CD4-positive, alpha-beta T cell treated with Interleukin-2 at 100 ng/mL for 4 hours (primary cell): ENCODE measurements at regions not wholly inside any gene's neighbourhood (a gene's known extent, or its start where the extent isn't known, plus 50 kb on each side); places are given as distances from the start of the nearest gene placed in this dataset.

Source experiments
- DNase-seq: peaks from one replicate; pipeline ENCODE4 v3.0.0-alpha.2; 2020; ENCODE audit warnings: low spot score

DNA sequence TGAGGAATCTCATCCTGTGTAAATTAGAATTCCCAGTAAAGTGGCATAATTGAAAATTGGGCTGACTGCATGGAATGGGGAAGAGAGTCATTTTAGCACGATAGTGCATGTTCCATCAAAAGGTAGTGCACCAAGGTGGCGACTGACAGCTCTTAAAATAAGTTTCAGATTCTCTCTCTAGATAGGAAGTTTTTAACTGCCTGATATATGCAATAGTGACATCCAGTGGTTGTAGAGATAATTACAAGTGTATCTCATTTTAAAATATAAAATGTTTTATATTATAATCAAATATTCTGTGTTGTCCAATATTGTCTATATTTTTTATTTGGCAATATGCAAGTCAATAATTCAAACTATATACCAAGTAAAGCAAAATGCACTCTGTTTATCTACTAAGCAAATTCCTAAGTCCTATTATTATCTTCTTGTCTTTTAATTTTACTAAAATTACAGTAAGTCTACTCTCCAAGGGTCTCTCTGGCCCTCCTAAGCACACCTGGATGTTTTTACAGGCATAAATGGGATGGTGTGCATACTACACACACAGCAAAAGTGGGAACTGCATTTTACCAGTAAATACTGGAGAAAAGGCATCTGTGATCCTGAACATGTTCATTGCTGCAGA lies 397.7 kb upstream of the HNRNPA3 start:
- peak; percentile 37 for DNase-seq

DNA sequence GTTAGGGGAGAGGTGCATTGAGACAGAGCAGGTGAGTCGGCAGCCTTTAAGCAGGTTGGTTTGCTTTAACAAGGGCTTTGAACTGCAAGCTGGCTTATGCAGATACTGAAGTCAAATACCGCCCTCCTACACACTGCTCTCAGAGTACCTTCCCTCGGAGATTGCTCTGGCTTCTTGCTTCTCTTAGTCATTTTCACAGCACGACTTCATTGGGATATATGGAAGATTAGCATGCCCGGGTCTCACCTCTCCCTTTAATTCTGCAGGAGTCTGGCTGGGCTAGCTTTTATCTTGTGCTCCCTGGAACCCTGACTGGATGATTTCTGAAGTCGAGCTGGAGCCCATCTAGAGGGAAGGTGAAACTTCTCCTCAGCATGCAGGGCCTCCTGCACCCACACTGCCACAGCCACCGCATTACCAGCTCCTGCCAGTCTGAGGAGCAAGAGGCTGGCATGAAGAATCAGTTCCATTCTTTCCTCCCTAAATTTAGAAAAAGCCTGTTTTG lies 395.5 kb upstream of the HNRNPA3 start:
- no peak for DNase-seq

DNA sequence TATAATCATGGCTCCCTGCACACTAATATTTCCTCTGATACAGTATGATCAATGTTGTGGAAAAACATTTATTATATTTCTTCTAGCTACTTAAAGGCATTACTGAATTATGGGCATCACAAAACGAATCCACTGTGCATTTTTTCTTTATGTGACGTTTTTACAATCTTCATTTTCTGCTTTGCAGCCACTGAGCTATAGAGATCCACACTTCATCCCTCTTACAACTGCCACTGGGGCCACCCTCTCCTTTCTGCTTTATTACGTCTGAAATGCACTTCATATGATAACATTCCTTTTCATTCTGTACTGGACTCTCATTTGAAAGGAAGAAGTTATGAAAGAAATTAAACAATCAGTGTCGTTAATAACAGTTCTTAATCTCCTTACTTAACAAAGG lies 394.5 kb upstream of the HNRNPA3 start:
- DNase-seq: no peak

DNA sequence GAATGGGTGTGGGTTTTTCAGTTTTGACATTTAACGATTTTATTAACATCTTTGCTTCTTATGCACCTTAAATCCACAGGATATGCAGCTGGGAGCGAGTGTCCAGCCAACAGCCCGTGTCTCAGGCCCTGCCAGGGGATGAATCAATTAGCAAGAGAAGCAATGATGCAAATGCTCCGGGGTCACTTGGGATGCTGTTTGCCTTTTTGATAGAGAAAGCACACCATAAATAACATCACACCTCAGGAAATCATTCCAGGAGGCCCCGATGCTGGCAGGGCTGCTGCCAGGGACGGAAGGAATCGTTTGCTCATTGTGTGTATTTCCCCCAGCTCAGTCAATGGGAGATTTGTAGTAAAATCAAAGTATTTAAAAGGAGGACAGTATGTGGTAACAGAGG lies 394.0 kb upstream of the HNRNPA3 start:
- no peak for DNase-seq

DNA sequence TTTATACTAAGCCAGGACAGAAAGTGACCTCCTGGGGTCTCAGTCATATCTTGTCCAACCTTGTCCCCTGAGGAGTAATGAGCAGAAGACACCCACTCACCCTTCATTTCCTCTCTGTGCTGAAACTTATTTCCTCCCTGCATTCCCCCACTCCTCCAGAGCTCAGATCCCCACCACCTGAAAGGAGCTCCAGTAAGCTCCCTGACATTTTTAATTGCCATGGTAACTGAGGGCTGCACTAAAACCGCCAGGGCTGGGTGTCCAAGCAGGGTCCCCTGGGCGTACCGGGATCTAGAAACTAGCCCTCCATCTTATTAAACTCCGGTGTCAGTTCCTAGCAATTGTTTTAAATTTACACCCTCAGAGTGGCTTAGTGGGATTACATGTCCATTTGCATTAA lies 393.3 kb upstream of the HNRNPA3 start:
- DNase-seq: no peak

DNA sequence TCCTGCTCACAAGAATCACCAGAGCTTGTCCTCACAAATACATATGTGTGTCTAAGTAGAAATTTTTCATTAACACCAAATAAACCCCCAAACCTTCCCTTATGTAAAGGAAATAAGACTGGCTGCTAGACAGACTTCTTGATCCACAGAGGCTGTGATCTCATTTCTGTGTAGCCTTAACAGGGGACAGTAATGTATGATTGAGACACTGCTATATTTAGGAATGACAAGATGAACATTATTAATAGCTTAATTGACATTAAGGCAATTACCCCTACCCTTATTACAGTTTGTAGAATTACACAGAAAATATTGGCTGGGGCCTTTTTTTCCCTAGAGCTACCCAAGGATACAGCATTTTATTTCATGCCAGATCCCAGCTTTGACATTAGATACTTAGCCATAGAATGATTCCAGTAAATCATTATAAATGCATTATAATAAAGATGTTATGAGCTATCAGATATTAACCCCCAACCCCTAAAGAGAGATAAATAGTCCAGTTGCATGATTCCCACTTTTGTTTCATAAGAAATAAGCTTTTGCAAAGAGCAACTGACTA lies 392.1 kb upstream of the HNRNPA3 start:
- DNase-seq: no peak

DNA sequence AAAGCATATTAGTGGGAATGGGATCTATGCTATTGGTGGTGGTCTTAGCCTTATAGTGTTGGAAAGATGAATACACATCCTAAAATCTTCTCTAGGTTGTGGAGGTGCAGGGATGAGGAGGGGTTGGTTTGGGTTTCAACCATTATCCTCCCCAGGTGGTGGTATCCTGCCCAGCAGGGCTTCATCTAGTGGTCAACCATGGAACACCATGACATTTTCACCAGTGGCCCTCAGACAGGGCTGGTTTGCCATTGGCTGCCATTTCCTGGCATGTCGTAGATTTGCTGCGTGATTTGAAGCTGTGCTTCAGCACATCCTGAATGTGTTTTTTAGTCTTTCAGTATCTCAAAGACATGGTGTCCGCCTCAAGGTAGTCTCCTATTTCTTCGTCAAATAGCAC lies 391.2 kb upstream of the HNRNPA3 start:
- DNase-seq: no peak

DNA sequence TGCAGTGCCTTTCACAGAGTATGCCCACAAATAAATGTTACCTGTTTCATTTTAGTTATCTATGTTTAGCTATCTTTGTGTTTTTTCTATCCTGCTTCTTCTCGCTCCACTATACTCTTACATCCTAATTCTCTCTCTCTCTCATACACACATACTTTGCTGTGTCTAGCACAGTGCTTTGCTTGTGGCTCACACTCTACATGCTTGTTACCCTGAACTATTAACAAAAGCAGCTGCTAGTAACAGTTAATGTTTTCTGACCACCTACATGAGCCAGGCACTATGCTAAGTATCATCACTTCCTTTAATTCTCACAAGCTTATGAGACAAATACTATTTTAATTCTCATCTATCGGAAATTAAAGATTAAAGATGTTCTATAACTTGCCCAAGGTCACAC lies 390.5 kb upstream of the HNRNPA3 start:
- no peak for DNase-seq

DNA sequence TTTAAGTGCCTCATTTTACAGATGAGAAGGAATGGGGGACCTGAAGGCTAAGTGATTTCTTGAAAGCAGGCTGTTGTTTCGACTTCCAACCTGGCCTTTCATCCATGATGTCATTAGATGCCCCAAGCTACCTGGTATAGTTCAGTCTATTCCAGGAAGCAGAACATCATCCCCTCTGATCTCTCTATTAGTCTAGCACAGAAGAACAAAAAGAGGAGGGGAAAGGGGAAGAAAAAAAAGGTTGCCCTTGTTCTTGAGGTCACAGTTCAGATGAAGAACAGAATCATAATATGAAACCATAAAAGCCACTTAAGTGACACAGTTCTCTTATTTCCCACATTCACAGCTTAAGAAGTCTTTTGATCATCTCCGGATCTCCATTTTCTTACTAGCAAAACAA lies 386.2 kb upstream of the HNRNPA3 start:
- peak; percentile 70 for DNase-seq

DNA sequence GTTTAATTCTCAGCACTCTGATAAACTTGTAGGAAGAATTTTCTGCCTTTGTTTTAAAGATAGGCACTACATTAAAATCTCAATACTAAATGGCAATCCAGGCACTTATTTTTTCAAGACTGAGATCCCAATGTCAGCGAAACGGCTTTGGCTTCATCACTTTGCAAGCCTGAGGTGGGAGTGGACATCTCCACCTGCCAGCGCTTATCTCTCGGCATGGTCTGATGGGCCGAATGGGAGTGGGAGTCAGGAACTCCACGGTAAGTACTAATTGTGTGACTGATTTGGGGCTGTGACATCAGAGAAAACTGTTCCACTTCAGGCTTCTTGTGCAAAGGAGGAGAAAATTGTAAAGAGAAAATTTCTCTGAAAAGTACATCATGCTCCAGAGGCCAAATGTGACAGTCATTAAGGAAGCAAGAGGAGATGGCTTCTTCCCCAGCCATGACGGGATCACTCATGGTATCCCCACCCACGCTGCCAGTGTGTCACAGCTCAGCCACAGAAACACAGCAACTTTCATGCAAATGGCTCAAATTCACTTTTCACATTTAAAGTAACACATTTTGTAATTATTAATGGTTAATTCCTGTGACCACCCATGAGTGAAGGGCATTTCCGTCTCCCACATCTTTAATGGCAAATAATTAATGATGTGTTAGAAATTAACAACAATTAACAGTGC lies 385.5 kb upstream of the HNRNPA3 start:
- no peak for DNase-seq

DNA sequence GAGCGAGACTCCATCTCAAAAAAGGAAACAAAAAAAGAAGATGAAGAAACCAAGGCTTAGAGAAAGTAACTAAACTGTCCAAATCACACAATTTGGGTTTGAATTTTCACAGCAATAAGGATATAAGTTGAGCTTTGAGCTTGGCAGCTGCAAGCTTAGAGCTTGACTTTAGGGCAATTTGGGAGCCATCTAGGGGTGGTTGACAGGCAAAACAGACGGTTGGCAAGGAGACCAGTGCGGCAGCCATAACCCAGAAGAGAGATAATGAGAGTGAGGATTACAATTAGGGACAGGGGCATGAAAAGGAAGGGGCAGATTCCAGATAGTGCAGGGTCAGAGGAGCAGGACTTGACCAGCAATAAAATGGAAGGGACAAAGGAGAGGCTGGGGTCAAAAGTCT lies 382.2 kb upstream of the HNRNPA3 start:
- DNase-seq: peak; percentile 25

DNA sequence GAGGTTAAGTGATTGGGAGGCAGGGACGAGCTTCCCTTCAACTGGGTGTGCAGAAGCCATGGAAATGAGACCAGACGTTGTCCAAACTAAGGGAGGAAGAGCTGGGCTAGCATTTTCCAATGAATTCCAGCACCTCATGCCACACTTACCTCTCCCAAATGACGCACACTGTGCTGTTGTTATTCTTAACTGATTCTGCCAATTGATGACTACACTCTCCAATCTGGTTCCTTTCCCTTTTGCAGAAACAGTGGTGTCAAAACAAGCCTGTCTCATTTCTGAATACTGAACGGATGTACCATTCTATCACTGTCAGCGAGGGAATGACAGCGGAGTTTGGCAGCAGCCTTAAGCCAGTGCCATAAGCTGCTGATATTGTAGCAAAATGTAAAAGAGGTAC lies 380.5 kb upstream of the HNRNPA3 start:
- DNase-seq: no peak

DNA sequence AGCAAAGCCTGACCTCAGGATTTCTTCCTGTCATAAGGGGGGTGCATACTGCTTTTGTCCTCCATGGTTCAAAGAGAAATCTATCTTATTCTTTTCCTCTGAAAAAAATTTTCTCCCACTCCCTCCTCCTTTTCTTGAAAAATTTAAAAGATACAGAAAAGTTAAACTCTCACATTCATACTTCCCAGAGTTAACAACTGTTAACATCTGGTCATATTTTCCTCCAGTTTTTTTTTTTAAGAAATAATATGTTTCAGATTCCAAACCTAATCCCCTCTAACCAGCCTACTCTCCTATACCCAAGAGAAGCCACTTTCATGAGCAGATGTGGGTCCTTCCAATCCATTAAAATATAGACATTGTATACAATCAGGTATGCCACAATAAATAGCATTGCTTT lies 378.9 kb upstream of the HNRNPA3 start:
- DNase-seq: no peak

DNA sequence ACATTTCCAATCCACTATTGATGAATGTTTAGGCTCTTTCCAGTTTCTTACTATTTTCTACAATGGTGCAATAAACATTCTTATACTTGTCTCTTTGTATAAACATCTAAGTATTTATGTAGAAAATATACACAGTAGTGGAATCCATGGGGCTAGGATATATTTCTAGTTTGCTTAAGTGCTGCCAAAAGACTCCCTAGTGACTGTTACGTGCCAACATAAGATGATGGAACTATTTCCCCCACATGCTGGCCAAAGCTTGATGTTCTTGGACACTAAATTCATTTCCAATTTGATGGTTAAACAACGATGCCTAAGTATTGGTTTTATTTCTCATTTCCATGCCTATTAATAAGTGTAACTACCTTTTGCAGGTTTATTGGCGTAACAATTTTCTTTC lies 378.4 kb upstream of the HNRNPA3 start:
- no peak for DNase-seq

DNA sequence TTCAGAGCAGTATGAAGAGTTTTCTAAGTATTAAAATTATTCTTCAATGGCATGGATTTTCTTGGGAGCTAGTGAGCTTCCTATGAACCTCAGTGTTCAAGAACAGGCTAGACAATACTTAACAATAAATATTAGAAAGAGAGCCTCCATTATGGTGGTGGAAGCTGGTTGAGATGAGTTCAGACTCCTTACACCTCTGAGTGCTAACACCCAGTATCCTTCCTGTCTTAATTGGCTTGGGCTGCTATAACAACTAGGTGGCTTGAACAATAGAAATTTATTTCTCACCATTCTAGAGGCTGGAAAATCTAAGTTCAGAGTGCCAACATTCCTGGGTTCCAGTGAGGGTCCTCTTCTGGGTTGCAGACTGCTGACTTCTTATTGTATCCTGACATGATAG lies 369.4 kb upstream of the HNRNPA3 start:
- no peak for DNase-seq

DNA sequence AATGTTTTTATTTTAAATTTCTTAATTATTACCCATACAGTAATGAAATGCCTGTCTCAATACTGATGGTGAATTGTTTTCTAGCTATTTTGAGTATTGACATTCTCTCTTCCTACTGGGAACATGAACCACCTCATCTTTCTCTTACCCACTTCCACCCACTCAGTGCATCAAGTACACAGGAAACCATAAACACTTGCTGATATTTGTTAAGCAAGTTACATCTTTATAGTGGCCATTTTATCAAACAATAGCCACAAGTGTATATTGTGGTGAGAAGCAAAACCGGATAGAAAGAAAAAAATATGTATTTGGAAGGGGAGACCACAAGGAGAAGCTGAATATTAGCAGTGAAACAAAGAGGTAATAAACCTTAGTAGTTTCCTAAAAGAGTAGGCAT lies 368.1 kb upstream of the HNRNPA3 start:
- no peak for DNase-seq

DNA sequence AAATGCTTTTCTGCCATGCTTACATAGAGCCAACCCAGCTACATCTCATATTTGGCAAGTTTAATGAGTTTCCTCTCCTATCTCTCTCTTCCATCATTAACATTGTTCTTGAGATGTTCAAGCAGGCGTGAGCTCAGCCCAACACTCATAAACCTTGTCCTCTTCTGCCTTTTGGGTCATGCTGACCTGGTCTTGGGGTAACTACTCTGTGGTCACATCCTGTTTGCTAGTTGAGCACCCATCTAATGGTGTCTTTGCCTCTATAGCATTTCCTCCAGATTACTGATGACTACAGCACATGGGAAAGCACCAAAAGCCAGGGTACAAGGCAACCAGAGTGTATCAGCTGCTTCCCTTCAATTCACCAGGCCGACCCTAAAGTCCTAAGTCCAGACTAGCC lies 366.9 kb upstream of the HNRNPA3 start:
- no peak for DNase-seq

DNA sequence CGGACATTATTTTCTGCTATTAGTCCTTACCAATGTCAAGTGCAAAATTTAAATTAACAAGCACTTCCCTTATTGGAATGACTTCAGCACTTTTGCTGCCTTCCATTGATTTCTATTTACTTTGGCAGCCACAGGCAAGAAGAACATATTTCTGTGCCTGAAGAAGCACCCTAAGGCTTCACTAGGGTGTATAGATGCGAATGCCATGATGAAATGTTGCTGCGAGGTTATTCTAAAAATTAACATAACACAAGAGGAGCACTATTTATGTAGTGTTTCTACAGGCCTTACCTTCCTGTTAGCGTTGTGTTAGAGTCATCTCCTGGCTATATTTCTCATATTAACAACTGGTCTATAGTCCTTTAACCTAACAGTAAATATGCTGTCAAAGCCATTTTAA lies 365.0 kb upstream of the HNRNPA3 start:
- DNase-seq: no peak

DNA sequence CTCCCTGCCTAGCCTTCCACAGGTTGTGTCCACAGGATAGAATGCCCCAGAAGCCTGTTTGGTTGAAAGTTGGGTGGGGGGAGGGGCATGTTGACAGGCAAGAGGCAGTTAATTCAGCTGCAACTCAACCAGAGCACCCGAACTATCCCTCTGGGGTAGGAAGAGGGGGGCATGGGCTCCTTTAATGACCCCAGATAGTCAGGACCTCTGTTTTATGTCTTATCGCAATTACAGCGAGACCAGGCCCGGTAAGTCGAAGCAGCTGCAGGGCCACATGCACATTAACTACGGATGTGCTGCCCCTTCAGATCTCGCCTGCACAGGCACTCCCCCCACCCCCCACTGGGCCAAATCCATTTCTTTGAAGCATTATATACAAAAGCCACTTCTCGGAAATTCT lies 363.8 kb upstream of the HNRNPA3 start:
- DNase-seq: no peak

DNA sequence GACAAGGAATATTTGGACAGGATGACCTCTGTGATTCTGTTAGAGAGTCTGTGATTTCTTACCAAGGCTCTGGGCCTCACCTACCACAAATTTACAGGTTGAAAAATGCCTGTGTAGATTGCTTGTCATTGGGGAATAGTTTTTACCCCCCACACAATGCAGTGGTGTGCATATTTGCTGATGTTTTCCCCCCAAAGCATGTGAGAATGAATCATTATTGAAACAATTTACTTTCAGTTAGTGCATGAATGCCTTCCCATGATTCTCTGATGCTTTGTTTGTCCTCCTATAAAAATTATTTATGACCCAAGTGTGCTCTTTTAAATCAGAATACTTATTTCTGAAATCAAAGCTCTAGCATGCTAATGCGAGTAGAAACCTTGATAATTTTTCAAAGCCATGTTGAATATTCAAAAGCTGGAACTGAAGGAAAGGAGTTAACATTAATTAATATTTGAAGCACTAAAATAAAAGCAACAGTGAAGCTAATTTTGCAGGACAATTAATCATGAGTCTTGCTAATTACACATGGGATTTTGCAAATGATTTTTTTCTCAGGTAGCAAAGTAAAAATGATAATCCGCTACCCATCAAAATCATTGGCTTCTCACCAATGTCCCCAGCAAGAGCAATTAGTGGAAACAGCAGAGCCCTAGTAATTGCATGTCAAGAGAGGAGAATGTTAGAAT lies 361.2 kb upstream of the HNRNPA3 start:
- DNase-seq: no peak

DNA sequence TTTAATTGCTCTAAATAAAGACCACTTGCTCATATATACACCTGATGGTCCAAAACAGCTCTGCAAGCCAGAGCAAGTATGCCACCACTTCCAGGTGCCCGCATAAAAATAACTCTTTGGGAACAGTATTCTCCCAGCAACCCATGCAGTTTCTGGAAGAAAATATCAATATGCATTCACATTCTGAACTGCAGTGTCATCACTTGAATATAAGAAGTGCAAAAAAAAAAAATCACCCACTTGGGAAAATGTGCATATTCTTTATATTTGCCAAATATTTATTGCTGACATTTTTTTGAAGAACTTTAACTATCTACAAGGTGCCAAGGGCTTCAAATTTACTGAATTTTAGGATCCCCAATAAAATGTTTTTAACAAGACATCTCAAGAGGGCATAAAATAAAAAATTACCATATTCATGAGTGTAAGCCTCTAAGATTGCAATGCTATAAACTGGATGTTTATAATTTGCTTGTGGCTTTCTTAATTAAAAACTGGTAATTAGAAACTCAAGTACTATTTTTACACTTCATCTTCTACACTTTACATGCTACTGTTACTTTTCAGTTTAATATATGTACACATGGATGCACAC lies 360.6 kb upstream of the HNRNPA3 start:
- no peak for DNase-seq

DNA sequence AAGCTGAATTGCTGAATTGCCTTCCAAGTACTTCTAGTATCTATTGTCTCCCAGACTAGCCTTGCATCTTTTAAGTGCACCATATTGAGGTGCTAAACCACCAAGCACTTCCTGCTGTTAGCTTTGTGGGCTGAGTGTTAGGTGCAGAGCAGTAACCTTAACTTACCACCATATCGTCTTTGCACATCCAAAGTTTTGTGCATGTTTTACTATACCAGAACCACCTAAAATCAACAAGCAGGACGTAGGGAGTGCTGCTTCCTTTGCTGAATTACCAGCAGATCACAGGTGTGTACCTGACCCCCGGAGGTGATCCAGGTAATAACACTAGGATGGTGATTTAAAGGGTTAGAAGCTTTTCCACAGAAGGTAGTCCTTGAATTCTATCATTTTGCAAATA lies 359.9 kb upstream of the HNRNPA3 start:
- DNase-seq: peak; percentile 54

DNA sequence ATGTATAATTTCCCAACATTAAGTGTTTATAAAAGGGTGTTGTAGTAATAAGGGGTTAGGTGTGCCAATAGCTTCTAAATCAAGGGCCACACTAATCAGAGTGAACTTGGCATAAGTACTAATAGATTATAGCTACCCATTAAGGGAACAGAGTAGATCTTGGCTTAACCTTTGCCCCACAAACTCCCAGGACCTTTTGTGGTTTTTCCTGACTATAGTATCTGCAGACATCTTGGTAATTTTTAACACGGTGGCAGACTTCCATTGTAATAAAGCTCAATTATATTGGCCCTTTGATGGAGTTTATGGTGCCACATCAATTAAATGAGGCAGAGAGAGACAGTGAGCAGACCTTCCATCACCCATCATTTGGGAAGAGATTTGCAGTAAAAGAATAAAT lies 358.5 kb upstream of the HNRNPA3 start:
- DNase-seq: no peak
